Activated gamma-delta T cell (primary cell): ENCODE measurements at regions not wholly inside any gene's neighbourhood (a gene's known extent, or its start where the extent isn't known, plus 50 kb on each side); places are given as distances from the start of the nearest gene placed in this dataset.

Experiments used
- DNase-seq: peaks from one replicate; lab custom pipeline; 2025; lab: John Stamatoyannopoulos, UW

GRCh38 chr21:16072737-16073136 lies 343.0 kb downstream of the USP25 start:
- DNase-seq, result no peak

GRCh38 chr21:16073586-16073985 lies 343.8 kb downstream of the USP25 start:
- no peak for DNase-seq

- no peak for DNase-seq
Measured at GRCh38 chr21:16074950-16075489, 345.2 kb downstream of the USP25 start.

- no peak for DNase-seq
Measured at GRCh38 chr21:16075649-16076282, 346.0 kb downstream of the USP25 start.

GRCh38 chr21:16076465-16076864 lies 346.7 kb downstream of the USP25 start:
- DNase-seq, result no peak

GRCh38 chr21:16078382-16078781 lies 348.6 kb downstream of the USP25 start:
- DNase-seq, result no peak

- no peak for DNase-seq
Measured at GRCh38 chr21:16079830-16080229, 350.0 kb downstream of the USP25 start.

GRCh38 chr21:16081304-16081703 lies 351.5 kb downstream of the USP25 start:
- DNase-seq, result no peak

- no peak for DNase-seq
Measured at GRCh38 chr21:16082038-16082816, 352.4 kb downstream of the USP25 start.

GRCh38 chr21:16084776-16085364 lies 355.1 kb downstream of the USP25 start:
- no peak for DNase-seq

GRCh38 chr21:16085421-16085820 lies 355.6 kb downstream of the USP25 start:
- DNase-seq, result no peak

- DNase-seq, result no peak
Measured at GRCh38 chr21:16086121-16086520, 356.3 kb downstream of the USP25 start.

GRCh38 chr21:16086936-16087335 lies 357.2 kb downstream of the USP25 start:
- DNase-seq, result no peak

- DNase-seq, result no peak
Measured at GRCh38 chr21:16087523-16087922, 357.7 kb downstream of the USP25 start.

GRCh38 chr21:16088056-16088455 lies 358.3 kb downstream of the USP25 start:
- DNase-seq, result no peak

- DNase-seq, result no peak
Measured at GRCh38 chr21:16095005-16095404, 365.2 kb downstream of the USP25 start.

- DNase-seq, result no peak
Measured at GRCh38 chr21:16096988-16097387, 367.2 kb downstream of the USP25 start.

GRCh38 chr21:16102113-16102512 lies 372.3 kb downstream of the USP25 start:
- DNase-seq, result no peak

- DNase-seq, result no peak
Measured at GRCh38 chr21:16108561-16109075, 378.8 kb downstream of the USP25 start.

- no peak for DNase-seq
Measured at GRCh38 chr21:16113052-16113715, 383.4 kb downstream of the USP25 start.

GRCh38 chr21:16115461-16115860 lies 385.7 kb downstream of the USP25 start:
- DNase-seq, result no peak

GRCh38 chr21:16116069-16116468 lies 386.3 kb downstream of the USP25 start:
- no peak for DNase-seq
